SKM-1 (cell line): ENCODE measurements at regions not wholly inside any gene's neighbourhood (a gene's known extent, or its start where the extent isn't known, plus 50 kb on each side); places are given as distances from the start of the nearest gene placed in this dataset.
"Not testable (repeated sequence)": the region's sequence is repeated elsewhere in the genome, so short reads cannot be mapped to it uniquely, and the experiment has no call there.

Experiments used
- DNase-seq: peaks from one replicate; lab custom pipeline; 2025; ENCODE audit not compliant: unreplicated experiment; lab: John Stamatoyannopoulos, UW

- no peak for DNase-seq
Measured at GRCh38 chr6:122147291-122147690, 252.2 kb upstream of the HSF2 start.

DNA sequence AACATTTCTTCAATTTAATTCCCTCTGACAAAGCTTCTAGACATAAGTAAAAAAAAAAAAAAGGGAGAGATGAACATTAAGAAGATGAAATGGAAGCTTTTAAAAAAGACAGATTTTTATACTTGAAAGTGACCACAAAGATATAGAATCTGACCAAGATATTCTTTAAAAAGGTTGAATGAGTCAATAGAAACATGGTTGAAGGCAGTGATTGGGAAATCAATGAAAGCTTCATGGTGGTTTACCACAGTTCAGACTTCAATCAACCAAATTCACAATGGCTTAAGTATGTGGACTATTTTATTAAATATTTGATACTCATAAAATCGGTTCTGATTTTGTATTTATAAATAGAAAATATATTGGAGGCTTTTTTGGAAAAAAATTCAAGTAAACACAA lies 248.4 kb upstream of the HSF2 start:
- DNase-seq: no peak

DNA sequence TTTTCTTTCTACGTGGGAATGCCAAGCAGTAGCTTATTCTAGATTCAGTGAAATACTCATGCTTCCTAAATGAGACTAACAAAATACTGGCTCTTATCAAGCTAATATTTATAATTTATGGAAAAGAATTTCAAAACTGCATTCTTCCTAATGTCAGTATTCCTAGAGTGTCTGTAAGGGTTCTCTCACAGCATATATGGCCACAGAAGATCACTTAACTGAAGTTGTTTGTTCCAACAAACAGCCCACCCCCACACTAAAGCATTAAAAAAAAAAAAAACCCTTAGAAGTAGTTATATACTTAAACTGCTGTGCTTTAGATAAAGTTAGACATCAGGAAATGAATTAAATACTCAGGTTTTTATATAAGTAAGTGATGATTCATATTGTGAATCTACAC lies 247.7 kb upstream of the HSF2 start:
- no peak for DNase-seq

- no peak for DNase-seq
Measured at GRCh38 chr6:122153557-122153956, 245.9 kb upstream of the HSF2 start.

GRCh38 chr6:122154155-122154554 lies 245.3 kb upstream of the HSF2 start:
- DNase-seq: no peak

DNA sequence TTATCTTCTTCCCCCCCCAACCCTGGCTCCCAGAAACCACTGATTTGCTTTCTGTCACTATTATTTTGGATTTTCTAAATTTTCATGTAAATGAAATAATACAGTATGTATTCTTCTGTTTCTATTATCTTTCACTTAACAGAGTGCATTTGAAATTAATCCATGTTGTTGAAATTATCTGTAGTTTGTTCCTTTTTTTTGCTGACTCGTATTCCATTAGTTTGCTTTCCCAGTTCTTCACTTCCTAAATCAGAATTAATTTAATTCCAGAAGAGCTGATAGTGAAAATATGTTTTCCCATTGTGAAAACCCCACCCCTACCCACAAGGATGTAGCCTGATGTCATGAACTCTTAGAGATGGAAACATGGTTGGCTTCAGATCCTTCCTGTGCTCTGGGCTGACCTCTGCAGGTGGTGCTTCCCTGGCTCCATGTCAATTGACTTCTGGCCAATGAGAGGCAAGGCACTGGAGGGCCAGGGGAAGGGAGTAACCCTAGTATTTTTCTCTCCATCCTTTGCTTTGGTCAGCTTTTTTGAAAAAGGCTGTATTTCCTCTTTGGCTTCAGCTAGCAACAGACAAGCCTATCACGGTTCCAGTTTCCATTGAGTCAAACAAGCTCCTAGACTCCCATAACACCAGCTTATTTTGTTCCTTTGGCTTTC lies 244.4 kb upstream of the HSF2 start:
- DNase-seq: no peak

- no peak for DNase-seq
Measured at GRCh38 chr6:122161136-122161535, 238.3 kb upstream of the HSF2 start.

DNA sequence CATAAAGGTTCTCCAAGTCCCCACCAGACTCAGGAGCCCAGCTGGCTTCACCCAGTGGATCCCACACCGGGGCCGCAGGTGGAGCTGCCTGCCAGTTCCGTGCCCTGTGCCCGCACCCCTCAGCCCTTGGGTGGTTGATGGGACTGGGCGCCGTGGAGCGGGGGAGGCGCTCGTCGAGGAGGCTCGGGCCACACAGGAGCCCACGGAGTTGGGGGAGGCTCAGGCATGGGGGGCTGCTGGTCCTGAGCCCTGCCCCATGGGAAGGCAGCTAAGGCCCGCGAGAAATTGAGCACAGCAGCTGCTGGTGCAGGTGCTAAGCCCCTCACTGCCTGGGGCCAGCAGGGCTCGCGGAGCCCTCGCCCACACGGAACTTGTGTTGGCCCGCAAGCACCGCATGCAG lies 234.4 kb upstream of the HSF2 start:
- DNase-seq: no peak

GRCh38 chr6:122170274-122170673 lies 229.2 kb upstream of the HSF2 start:
- DNase-seq: no peak

GRCh38 chr6:122178988-122179387 lies 220.5 kb upstream of the HSF2 start:
- DNase-seq: no peak

DNA sequence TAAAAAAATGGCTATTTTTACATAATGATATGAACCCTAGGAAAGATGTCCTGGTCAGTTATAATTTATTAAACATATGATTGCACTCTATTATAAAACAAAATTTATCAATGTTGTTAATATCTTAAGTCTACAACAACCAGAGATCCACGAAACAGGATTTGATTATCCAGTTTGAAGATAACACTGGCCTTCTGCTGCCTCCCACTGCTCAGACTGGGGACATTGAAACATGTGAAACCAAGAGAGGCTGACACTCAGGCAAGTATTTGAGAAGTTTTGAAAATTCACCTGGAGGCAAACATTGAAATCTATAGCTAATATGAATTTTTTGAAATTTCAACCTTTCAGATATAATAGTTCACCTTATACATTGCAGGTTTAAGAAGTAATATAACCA lies 219.3 kb upstream of the HSF2 start:
- DNase-seq: no peak

- DNase-seq: no peak
Measured at GRCh38 chr6:122182061-122182460, 217.4 kb upstream of the HSF2 start.

DNA sequence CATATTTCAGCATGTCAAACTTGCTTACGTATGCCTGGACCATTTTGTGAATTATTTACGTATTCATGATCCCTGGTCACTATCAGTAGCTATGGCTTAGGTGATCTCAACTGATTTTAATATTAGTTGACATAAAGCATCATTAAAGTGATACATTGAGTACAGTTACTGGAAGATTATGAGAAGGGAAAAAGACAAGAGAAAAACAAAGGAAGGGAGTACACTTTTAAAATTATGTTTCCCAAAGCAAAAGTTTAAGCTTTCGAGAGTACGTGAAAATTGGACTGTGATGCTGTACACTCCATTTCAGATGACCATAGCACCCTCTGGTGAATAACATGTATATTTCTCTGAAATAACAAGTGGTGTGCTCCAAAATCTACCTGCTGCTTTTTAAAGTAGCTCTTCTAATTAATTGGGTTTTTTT lies 215.0 kb upstream of the HSF2 start:
- DNase-seq: no peak

DNA sequence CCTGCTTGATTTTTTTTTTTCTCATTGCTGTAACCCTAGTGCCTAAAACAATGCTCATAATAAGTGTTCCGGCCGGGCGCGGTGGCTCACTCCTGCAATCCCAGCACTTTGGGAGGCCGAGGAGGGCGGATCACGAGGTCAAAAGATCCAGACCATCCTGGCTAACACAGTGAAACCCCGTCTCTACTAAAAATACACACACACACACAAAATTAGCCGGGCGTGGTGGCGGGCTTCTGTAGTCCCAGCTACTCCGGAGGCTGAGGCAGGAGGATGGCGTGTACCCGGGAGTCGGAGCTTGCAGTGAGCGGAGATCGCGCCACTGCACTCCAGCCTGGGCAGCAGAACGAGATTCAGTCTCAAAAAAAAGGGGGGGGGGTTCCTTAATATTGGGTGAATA lies 214.0 kb upstream of the HSF2 start:
- not testable (repeated sequence) for DNase-seq

DNA sequence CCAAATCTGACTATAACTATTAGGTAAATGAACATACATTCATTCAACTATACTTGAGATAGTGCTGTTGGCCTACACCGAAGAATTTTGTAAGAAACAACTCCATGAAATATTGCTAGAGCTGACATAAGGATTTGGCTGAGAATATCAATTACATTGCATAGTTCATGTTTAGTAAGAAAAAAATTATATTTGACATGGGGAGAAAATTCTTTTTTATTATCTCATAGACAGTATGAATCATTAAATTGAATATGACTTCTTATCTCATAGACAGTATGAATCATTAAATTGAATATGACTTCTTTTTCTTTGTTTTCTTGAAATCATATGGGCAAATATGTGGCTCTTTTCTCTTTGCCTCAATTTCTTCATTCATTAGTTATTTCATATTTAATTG lies 212.3 kb upstream of the HSF2 start:
- no peak for DNase-seq

GRCh38 chr6:122198922-122199321 lies 200.5 kb upstream of the HSF2 start:
- DNase-seq: no peak

DNA sequence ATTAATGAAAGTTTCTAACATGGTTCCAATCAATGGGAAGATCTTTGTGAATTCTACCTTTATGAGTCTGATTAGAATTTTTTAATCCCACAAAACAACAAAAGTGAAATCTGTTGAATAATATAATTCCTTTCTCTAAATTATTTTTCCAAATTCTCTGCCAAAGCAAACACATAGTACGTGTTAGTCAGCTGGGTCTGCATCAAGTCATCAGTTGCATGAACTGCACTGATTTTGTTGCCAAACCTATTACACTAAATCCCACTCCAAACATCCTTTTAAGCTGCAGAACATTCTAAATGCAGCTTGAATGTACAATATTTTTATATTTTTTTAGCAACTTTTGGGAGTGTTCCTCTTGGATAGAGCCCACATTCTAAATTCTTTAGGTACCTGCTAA lies 199.0 kb upstream of the HSF2 start:
- DNase-seq: no peak

- no peak for DNase-seq
Measured at GRCh38 chr6:122202576-122203137, 196.8 kb upstream of the HSF2 start.

DNA sequence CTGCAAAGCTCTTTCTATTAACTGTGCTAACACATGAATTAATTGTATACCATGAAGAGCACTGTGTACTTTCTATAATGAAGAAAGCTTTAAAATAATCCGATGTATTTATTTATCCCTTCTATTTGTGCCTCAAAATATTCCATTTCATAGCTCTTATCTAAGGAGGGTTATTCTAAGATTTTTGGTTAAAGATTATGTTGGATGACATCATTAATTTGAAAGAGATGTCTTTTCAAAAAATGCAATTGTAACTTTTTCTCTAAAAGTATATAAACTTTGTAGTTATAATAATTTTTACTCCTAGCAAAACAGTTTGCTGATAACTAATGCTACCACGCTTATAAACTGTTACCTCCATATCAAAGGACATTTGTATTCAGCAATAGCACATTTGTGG lies 192.4 kb upstream of the HSF2 start:
- no peak for DNase-seq

DNA sequence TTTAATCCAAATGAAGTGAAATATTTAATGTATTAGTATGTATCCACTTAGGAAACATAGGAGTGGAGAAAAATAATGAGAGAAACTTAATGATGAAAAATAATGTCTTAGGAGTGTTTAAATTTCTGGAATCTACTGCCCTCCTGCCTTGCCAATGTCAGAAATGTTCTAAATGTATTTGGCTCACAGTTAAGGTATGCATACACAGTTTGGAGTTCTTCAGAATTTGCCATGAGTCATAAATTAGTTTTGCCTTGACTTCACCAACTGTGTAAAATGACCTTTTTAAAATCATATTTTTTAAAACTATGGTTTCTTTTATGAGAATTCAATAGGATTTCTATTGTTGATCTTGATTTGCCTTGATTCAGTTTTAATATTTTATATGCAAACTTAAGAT lies 191.7 kb upstream of the HSF2 start:
- DNase-seq: no peak

DNA sequence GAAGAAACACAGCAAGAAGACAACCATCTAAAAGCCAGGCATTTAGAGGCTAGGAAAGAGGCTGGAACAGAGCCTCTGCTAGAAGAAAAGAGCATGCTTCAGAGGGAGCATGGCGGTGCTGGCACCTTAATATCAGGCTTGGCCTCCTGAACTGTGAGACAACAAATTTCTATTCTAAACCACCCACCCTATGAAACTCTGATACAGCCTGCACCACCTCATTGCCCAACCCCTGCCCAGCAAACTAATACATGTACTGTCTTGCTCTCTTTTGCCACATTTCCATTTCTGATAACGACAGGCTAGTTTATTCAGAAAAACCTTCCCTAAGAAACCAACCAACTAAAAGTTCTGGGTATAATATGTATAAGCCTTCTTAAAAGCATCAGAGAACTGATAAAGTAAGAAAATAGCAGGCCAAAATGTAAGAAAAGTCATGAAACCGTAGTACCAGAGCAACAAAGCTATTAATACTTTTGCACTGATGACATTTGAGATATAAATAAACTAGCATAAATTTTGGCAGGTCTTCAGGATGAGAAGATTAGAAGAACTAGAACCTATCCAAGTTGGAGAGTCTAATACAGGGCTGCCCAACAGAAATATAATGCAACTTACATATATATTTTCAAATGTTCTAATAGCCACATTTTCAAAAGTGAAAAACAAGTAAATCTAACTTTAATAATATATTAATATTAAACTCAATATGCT lies 184.7 kb upstream of the HSF2 start:
- no peak for DNase-seq

DNA sequence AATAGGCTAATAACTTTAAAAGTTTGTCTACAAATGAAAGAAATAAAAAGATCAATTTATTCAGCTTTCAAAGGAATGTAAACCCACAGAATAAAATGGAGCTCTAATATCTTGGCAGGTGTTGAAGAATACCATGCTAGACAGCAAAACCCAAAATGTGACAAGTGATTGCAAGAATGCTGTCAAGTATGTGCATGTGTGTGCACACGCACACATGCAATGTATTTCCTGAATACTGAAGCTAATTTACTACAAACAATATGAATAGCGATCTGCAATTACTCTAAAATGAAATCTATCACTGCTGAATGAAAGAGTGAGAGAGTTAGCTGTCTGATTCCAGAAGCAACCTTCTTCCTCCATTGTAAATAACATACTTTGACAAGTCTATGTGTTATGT lies 179.2 kb upstream of the HSF2 start:
- no peak for DNase-seq

DNA sequence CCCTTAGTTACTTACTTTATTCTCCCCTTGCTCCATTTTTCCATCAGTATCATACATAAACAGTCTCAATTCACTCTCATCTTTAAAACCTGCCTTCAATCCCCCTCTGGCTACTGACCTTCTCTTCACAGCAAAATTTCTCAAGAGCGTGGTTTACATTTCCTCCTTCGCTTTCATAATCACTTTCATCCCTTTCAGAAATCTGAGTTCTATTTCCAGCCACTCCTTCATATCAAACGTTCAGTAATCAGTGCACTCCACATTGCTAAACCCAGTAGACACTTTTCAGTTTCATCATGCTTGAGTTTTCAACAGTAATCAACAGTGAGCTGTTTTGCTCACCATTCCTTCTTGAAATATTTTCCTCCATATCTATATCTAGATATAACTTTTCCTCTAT lies 176.7 kb upstream of the HSF2 start:
- DNase-seq: peak; percentile 9
